Activated naive CD4-positive, alpha-beta T cell treated with anti-CD3 and anti-CD28 coated beads, Interleukin-2, amount 10 ng/mL, durations not matched to agents 7 days and 5 days (primary cell): ENCODE measurements at regions not wholly inside any gene's neighbourhood (a gene's known extent, or its start where the extent isn't known, plus 50 kb on each side); places are given as distances from the start of the nearest gene placed in this dataset.
"Not testable (repeated sequence)": the region's sequence is repeated elsewhere in the genome, so short reads cannot be mapped to it uniquely, and the experiment has no call there.

ENCODE experiments used
- CTCF ChIA-PET: fragments of 350-600 bp; sonication (Branson Sonifier 250); formaldehyde crosslinking; loops from one replicate; lab custom pipeline; 2021; ENCODE audit warnings: antibody characterized with exemption; lab: Charles Lee
- DNase-seq: peaks from one replicate; pipeline ENCODE4 v3.0.0-alpha.2; 2020
- H3K27ac Mint-ChIP-seq: one replicate; pipeline ENCODE4 v1.8.0; 2021; ENCODE audit warnings: mild to moderate bottlenecking, moderate library complexity, mixed read lengths
- H3K27me3 Mint-ChIP-seq: one replicate; pipeline ENCODE4 v1.8.0; 2021; ENCODE audit warnings: mild to moderate bottlenecking, mixed read lengths
- H3K36me3 Mint-ChIP-seq: one replicate; pipeline ENCODE4 v1.8.0; 2021; ENCODE audit warnings: mixed read lengths
- H3K4me1 Mint-ChIP-seq: one replicate; pipeline ENCODE4 v1.8.0; 2021; ENCODE audit warnings: mixed read lengths
- H3K4me3 Mint-ChIP-seq: one replicate; pipeline ENCODE4 v1.8.0; 2021; ENCODE audit warnings: mild to moderate bottlenecking, moderate library complexity, mixed read lengths
- H3K9me3 Mint-ChIP-seq: one replicate; pipeline ENCODE4 v1.8.0; 2021; ENCODE audit warnings: mixed read lengths

DNA sequence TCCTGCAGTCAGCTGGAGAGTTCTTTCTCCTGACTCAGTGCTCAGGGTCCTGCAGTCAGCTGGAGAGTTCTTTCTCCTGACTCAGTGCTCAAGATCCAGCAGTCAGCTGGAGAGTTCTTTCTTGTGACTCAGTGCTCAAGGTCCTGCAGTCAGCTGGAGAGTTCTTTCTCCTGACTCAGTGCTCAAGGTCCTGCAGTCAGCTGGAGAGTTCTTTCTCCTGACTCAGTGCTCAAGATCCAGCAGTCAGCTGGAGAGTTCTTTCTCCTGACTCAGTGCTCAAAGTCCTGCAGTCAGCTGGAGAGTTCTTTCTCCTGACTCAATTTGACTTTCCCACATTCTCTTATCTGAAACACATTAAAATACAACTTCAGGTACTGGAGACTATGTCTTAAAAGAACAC is 1265.9 kb downstream of the CDH8 start:
- peaks cover 30% of the 10 kb centered on the region for H3K9me3 Mint-ChIP-seq
- CTCF ChIA-PET, H3K4me1 Mint-ChIP-seq, H3K27me3 Mint-ChIP-seq, H3K36me3 Mint-ChIP-seq, H3K27ac Mint-ChIP-seq, H3K4me3 Mint-ChIP-seq, DNase-seq: not testable (repeated sequence)

DNA sequence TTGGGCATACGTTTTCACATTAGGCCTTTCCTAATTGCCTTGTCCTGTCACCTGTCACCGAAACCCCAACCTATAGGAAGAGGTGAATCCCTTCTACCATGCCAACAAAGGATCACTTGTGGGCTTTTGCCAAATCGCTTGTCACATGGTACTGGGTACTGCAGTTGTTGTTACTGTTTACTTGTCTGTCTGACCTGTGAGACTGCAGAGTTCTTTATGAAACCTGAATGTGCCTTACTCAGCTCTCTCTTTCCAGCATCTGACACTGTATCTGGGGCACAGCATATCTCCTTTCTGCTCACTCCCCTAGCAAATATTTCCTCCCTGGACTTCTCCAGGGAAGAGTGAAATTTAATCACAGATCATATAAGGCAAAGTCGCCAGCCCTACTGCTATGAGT is 1272.4 kb downstream of the CDH8 start:
- no peak overlapping the region for H3K4me3 Mint-ChIP-seq
- H3K36me3 Mint-ChIP-seq, result no peaks in the 10 kb centered on the region
- H3K27me3 Mint-ChIP-seq, result no peaks in the 10 kb centered on the region
- H3K27ac Mint-ChIP-seq, result no peak overlapping the region
- DNase-seq, result no peak
- CTCF ChIA-PET, result no interaction called here
- no peaks in the 10 kb centered on the region for H3K4me1 Mint-ChIP-seq
- peaks cover 9% of the 10 kb centered on the region for H3K9me3 Mint-ChIP-seq

DNA sequence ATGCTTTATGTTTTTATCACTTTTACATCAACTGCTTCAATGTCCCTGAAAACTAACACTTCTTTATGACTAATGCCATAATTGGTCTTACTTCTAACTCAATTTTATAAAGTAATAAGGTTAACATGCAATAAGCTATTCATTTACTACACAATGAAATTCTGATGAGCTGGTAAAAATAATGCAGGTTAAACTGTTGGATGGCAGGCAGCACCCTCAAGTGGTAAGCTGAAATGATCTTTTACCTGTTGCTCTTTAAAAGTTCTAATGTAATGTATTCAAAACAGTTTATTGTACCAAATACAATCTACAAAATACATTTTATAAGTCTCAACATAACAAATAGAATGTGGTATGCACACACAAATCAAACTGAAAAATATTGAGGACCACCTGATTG is 1280.3 kb downstream of the CDH8 start:
- H3K4me3 Mint-ChIP-seq, result no peak overlapping the region
- DNase-seq, result no peak
- no peaks in the 10 kb centered on the region for H3K27me3 Mint-ChIP-seq
- H3K36me3 Mint-ChIP-seq, result no peaks in the 10 kb centered on the region
- no peaks in the 10 kb centered on the region for H3K4me1 Mint-ChIP-seq
- no peak overlapping the region for H3K27ac Mint-ChIP-seq
- CTCF ChIA-PET, result no interaction called here
- H3K9me3 Mint-ChIP-seq, result no peaks in the 10 kb centered on the region

DNA sequence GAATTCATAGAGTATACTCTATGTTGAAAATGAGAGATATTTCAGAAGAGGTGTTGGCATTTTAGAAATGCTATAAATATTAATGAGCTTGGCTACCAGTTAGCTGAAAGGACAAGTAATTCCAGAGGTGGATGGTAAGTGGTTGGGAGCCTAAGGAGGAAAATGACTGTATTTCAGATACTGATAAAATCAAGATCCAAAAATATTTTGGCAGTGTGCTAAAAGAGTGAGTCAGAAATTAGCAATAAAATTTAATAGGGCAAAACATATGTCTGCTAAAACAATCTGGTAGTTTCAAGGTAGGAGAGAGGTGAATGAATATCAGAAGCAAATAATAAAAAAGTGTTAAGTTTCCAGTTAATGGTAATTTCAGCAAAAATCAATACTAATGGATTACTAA is 1287.9 kb downstream of the CDH8 start:
- H3K4me3 Mint-ChIP-seq, result no peak overlapping the region
- no peak for DNase-seq
- H3K36me3 Mint-ChIP-seq, result no peaks in the 10 kb centered on the region
- H3K27ac Mint-ChIP-seq, result no peak overlapping the region
- CTCF ChIA-PET, result no interaction called here
- peaks cover 11% of the 10 kb centered on the region for H3K9me3 Mint-ChIP-seq
- no peaks in the 10 kb centered on the region for H3K27me3 Mint-ChIP-seq
- H3K4me1 Mint-ChIP-seq, result no peaks in the 10 kb centered on the region

DNA sequence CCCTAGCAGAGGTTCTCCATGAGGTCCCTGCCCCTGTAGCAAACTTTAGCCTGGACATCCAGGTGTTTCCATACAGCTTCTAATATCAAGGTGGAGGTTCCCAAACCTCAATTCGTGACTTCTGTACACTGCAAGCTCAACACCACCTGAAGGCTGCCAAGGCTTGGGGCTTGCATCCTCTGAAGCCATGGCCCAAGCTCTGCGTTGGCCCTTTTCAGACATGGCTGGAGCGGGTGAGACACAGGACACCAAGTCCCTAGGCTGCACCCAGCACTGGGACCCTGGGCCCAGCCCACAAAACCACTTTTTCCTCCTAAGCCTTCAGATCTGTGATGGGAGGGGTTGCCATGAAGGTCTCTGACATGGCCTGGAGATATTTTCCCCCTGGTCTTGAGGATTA is 1292.0 kb downstream of the CDH8 start:
- DNase-seq, result no peak
- Mint-ChIP-seq H3K36me3 (no peaks in the 10 kb centered on the region), H3K4me1 (no peaks in the 10 kb centered on the region), H3K27ac (no peak overlapping the region), H3K4me3 (no peak overlapping the region), H3K27me3 (no peaks in the 10 kb centered on the region), H3K9me3 (peaks cover 19% of the 10 kb centered on the region)
- CTCF ChIA-PET, result no interaction called here

DNA sequence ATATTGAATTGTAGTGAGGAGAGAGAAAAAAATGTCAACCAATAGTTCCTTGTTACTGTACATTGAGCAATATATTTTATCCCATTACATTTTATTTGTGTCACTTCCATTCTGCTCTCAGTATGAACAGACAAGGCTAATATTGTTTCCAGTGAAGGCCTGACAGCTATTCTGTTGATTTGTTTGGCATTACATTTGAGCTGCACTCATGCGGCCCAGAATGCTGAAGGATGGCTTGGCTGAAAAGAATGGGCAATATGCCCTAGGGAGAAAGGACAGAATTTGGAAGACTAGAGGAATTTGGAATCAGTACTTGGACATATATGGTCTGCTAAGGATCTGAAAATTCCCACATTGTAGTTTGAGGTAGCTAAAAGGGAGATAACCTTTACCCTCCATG is 1294.4 kb downstream of the CDH8 start:
- Mint-ChIP-seq H3K4me3 (no peak overlapping the region), H3K27ac (no peak overlapping the region), H3K36me3 (no peaks in the 10 kb centered on the region), H3K4me1 (no peaks in the 10 kb centered on the region), H3K27me3 (no peaks in the 10 kb centered on the region), H3K9me3 (peaks cover 19% of the 10 kb centered on the region)
- CTCF ChIA-PET, result no interaction called here
- DNase-seq, result no peak

DNA sequence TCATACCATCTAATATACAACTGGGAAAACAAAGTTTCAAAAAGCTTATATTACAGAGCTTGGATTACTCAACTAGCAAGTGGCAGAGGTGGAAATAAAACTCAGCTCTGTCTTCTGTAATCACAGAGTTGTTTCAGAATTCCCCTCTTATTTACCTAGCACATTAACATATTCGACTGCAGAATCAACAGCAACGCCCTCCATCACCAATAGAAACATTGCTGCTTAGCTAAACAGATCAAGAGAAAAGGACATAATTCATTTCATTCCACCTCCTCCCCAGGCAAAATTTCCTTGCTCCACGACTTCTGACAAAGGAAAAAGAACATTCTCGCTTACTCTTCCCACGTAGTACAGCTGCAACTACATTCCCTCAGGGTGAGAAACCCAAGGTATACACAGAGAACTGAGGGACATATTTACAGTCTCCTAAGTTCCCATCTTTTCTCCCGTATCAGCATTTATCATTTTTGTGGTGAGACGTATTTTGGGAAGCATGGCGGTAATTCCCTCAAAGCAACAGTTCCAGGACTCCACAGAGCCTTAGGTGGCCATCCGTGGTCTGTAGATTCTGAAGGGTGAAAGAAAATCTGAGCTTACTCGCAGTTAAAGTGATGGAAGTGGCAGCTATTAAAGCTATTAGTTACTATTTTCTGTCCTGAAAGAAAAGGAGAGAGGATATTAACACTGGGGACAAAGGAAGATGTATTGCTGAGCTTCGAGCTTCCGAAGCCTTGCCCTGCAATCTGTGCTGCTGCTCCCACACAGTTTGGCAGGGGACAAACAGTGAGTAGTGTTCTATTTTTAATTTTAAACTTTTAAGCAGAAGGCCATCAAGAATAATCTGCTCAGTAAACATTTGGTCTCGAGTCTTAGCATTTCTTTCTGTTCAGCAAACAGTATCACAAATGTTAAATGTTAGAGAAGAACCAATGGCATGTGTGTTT is 1296.2 kb downstream of the CDH8 start:
- Mint-ChIP-seq H3K4me3 (no peak overlapping the region), H3K4me1 (no peaks in the 10 kb centered on the region), H3K27me3 (no peaks in the 10 kb centered on the region), H3K9me3 (peaks cover 23% of the 10 kb centered on the region), H3K27ac (no peak overlapping the region), H3K36me3 (no peaks in the 10 kb centered on the region)
- DNase-seq, result no peak
- CTCF ChIA-PET, result interaction anchor here (0.5 kb wide), 1 partner anchor 135 kb away, joined by 3 read pairs; no protein-coding TSS in a partner anchor

DNA sequence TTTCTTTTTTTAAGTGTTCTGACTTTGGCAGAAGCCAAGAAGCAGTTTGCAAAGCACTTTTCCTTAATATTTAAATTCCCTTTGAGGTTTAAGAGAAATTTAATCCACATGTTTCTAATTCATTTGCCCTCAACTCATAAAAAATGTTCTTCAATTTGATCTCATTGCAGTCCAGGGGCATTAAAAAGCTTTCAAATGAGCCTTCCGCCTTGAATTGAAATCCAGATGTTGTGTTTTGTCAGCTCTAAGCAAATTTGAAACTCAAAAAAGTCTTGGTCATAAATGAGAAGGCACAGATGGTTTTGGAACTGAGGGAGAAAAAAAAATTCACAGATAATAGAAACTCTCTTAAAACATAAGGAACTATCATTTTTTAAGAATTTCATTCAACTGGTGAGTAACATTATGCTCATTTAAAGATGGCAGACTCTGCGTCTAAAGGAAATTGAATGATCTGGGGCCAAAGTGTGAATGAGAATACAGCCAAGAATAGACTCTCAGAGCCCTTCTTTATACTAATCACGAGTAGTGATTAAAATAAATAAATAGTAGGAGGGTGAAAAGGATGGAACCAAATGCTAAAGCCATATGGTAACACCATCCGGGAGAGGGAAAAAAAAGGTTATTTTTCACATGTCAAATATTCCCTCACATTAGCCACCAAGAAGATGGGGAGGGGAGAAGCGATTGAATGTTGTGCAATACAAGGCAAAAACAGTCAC is 1304.7 kb downstream of the CDH8 start:
- DNase-seq, result no peak
- H3K4me3 Mint-ChIP-seq, result no peak overlapping the region
- no peak overlapping the region for H3K27ac Mint-ChIP-seq
- CTCF ChIA-PET, result no interaction called here
- H3K27me3 Mint-ChIP-seq, result no peaks in the 10 kb centered on the region
- peaks cover 12% of the 10 kb centered on the region for H3K9me3 Mint-ChIP-seq
- H3K36me3 Mint-ChIP-seq, result no peaks in the 10 kb centered on the region
- H3K4me1 Mint-ChIP-seq, result no peaks in the 10 kb centered on the region

DNA sequence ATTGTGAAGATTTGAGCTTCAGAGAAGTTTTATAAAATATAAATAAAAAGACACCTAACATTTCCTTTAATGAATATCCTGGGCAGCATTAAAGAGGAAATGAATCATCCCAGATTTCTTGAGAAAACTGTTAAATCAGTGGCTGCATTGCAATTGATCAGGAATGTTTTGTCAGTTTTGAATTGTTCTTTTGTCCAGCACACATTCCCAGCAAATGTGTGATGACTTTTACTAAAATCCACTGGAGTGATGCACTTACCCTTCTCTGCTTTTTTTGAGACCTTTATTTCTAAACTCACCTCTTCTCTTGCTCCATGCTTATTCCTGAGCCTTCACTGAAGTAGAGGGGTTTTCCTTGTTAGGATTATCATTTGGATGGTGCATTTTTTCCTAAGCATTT is 1307.2 kb downstream of the CDH8 start:
- CTCF ChIA-PET, result no interaction called here
- no peak for DNase-seq
- H3K27me3 Mint-ChIP-seq, result no peaks in the 10 kb centered on the region
- no peaks in the 10 kb centered on the region for H3K36me3 Mint-ChIP-seq
- H3K4me1 Mint-ChIP-seq, result no peaks in the 10 kb centered on the region
- peaks cover 10% of the 10 kb centered on the region for H3K9me3 Mint-ChIP-seq
- H3K27ac Mint-ChIP-seq, result no peak overlapping the region
- H3K4me3 Mint-ChIP-seq, result no peak overlapping the region

DNA sequence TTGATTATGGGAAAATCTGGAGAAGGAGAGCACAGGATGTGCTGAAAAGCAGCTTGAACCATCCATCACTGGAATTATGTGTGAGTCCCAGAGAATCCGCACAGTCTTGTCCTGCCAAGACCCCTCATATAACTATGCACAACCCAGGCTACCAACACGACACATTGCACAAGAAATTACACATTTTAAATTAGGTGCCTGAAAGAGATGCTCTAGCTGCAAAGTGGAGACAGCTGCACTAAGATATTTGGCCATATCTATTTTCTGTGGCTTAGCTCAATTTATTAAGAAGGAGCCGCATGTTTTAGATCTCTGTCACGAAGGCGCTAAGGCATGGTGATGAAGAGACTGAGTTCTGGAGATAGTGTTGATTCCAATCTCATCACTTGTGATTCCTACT is 1308.4 kb downstream of the CDH8 start:
- H3K36me3 Mint-ChIP-seq, result no peaks in the 10 kb centered on the region
- H3K4me1 Mint-ChIP-seq, result no peaks in the 10 kb centered on the region
- H3K27me3 Mint-ChIP-seq, result no peaks in the 10 kb centered on the region
- CTCF ChIA-PET, result no interaction called here
- no peak overlapping the region for H3K27ac Mint-ChIP-seq
- peaks cover 17% of the 10 kb centered on the region for H3K9me3 Mint-ChIP-seq
- no peak for DNase-seq
- no peak overlapping the region for H3K4me3 Mint-ChIP-seq

DNA sequence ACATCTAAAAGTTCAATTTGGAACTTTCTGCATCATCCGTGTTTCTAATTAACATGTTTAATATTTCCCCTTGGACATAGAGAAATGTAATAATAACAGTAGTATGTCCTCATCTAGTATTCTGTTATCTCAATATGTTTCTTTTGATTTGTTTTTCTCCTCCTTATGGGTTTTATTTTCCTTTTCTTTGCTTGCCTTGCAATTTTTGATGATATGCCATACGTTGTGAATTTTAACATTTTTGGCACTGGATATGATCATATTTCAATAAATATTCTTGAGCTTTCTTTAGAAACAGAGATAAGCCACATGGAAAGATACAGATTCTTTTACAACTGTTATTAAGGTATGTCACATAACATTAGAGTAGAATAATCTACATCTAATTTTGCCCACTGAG is 1316.2 kb downstream of the CDH8 start:
- Mint-ChIP-seq H3K9me3 (peaks cover 21% of the 10 kb centered on the region), H3K4me1 (no peaks in the 10 kb centered on the region), H3K36me3 (no peaks in the 10 kb centered on the region), H3K4me3 (no peak overlapping the region), H3K27ac (no peak overlapping the region), H3K27me3 (no peaks in the 10 kb centered on the region)
- no peak for DNase-seq
- CTCF ChIA-PET, result no interaction called here

DNA sequence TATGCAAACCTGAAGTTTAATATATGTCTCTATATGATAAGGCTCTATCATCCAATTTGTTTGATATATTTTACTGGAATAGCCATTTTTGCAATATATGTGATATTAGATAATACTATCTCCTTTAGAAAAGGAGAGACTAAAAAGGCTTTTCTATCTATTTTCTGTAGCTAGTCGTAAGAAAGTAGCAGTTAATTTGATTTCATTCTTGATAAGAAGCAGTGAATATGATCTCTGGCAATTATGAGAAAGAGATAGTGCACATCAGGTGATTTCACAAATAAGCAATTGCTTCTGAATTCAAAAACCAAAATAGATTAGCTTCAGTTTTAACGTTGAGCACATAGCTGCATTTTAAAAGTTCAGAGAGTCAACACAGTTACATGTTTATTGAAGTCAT is 1318.4 kb downstream of the CDH8 start:
- H3K27me3 Mint-ChIP-seq, result no peaks in the 10 kb centered on the region
- H3K4me3 Mint-ChIP-seq, result no peak overlapping the region
- H3K9me3 Mint-ChIP-seq, result peaks cover 18% of the 10 kb centered on the region
- CTCF ChIA-PET, result no interaction called here
- H3K4me1 Mint-ChIP-seq, result no peaks in the 10 kb centered on the region
- no peaks in the 10 kb centered on the region for H3K36me3 Mint-ChIP-seq
- no peak overlapping the region for H3K27ac Mint-ChIP-seq
- no peak for DNase-seq

DNA sequence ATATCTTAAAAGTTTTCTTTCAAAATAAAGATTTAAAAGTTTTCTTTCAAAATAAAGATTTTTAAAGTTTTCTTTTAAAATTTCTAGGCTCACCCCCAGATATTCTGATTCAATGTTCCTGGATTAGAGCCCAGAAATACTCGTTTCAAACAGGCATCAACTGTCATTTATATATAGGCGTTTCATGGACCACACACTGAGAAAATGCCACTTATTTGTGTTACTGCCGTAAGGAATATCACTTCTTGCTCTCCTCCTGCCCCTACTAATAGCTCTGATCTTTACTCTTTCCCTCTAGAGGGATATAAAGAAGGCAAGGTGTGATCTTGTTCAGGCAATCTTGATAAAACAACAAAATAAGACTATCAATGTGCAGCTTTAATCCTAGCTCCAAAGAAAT is 1324.1 kb downstream of the CDH8 start:
- CTCF ChIA-PET, result no interaction called here
- Mint-ChIP-seq H3K27ac (no peak overlapping the region), H3K27me3 (no peaks in the 10 kb centered on the region), H3K4me1 (no peaks in the 10 kb centered on the region), H3K36me3 (no peaks in the 10 kb centered on the region), H3K9me3 (peaks cover 11% of the 10 kb centered on the region), H3K4me3 (no peak overlapping the region)
- DNase-seq, result no peak

DNA sequence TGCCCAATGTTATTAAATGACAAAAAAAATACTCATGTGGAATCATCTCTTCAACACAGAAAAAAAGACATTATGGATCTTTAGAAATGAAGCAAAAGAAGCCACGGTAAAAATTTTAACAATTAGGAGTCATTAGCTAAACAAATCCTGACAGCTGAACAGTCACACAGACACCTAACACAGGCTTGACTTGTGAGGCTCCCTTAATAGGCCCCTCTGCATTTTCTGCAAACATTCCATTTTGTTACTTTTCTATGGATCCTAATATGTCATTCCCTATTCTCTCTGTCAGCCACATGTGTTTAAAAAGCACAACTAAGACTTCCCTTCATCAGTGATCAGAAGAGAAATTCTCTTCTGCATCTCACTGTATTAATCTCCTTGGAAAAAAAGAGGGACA is 1331.5 kb downstream of the CDH8 start:
- CTCF ChIA-PET, result no interaction called here
- Mint-ChIP-seq H3K4me3 (no peak overlapping the region), H3K36me3 (no peaks in the 10 kb centered on the region), H3K27me3 (no peaks in the 10 kb centered on the region), H3K9me3 (peaks cover 11% of the 10 kb centered on the region), H3K27ac (no peak overlapping the region), H3K4me1 (no peaks in the 10 kb centered on the region)
- no peak for DNase-seq

DNA sequence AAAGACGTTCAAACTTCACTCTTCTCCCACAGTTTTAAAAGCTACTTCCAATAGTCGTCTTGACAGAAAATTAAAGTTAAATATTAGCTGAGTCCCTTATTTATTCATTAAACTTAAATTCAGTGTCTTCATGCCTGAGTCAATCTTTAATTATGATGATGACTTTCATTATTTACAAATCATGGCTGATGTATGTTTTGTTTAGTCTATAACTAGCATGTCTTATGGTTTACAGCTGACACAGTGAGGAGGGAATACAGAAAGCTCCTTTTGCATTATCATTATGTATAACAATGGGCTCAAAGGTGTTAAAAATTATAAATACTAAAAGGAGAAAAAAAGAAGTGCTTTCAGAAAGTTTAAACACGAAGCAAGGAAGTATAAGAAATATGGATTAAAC is 1333.1 kb downstream of the CDH8 start:
- Mint-ChIP-seq H3K36me3 (no peaks in the 10 kb centered on the region), H3K9me3 (peaks cover 11% of the 10 kb centered on the region), H3K27ac (no peak overlapping the region), H3K4me1 (no peaks in the 10 kb centered on the region), H3K27me3 (no peaks in the 10 kb centered on the region), H3K4me3 (no peak overlapping the region)
- CTCF ChIA-PET, result no interaction called here
- no peak for DNase-seq
